ENCODE measurements at regions not wholly inside any gene's neighbourhood (a gene's known extent, or its start where the extent isn't known, plus 50 kb on each side); places are given as distances from the start of the nearest gene placed in this dataset.

DNA sequence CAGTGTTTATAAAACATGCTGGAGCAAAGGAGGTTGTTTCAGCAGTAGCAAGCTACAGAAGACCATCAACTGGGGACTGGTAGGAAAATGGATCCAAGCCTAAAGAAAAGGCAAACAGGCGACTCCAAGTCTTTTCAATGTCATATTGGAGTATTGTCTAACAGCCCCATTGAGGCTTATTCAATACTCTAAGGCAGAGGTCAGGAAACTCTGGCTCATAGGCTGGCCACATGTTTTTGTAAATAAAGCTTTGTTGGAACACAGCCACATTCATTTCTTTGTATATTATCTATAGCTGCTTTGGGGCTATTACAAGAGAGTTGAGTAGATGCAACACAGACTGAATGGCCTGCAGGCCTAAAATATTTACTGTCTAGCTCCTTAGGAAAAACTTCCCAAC is 77.5 kb downstream of the RPL22L1 start:
- TF ChIP-seq, protein P1, sequence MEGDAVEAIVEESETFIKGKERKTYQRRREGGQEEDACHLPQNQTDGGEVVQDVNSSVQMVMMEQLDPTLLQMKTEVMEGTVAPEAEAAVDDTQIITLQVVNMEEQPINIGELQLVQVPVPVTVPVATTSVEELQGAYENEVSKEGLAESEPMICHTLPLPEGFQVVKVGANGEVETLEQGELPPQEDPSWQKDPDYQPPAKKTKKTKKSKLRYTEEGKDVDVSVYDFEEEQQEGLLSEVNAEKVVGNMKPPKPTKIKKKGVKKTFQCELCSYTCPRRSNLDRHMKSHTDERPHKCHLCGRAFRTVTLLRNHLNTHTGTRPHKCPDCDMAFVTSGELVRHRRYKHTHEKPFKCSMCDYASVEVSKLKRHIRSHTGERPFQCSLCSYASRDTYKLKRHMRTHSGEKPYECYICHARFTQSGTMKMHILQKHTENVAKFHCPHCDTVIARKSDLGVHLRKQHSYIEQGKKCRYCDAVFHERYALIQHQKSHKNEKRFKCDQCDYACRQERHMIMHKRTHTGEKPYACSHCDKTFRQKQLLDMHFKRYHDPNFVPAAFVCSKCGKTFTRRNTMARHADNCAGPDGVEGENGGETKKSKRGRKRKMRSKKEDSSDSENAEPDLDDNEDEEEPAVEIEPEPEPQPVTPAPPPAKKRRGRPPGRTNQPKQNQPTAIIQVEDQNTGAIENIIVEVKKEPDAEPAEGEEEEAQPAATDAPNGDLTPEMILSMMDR (IDR thresholded peaks at IDR 0.05; ENCODE audit: insufficient read depth, low read length, poor library complexity, severe bottlenecking): no peak
- no peak for TF ChIP-seq EZH2phosphoT487 (conservative IDR thresholded peaks at IDR 0.05; ENCODE audit: low read length)

All from SU-DHL-6 (cell line).